ENCODE measurements at regions not wholly inside any gene's neighbourhood (a gene's known extent, or its start where the extent isn't known, plus 50 kb on each side); places are given as distances from the start of the nearest gene placed in this dataset.
"Not testable (repeated sequence)": the region's sequence is repeated elsewhere in the genome, so short reads cannot be mapped to it uniquely, and the experiment has no call there.

DNA sequence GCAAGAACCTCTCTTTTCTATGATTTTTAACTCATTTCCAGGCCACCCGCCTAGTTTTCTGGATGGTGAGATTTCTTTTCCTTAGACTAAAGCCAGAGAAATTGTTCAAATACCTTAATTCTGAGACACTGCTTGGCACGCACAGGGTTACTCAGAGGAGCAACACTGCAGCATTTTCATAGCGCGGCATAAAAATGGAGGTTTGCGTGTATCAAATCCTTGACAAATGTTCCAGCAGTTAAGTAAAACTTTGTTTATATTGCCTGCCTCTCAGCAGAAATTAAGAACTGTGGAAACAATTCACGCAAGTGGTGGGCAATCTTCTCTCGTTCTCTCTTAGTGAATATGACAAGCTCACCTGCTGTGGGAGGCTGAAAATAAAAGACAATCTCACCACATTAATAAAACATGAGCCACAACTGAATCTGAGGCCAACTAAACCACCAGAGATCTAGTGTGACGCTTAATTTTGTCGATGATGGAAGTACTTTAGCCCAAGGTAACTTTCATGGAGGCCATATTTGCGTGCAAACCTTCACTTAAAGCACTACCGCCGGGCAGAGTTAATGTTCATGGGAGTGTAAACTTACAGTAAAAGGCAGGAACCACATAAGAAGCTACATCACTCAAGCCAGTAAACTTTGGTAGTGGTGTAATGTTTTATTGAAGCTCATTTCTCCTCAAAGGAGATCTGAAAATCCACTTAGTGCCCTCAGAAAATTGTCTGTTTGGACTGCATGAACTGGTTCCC, 894.8 kb upstream of the EPHA5 start:
- intact Hi-C loops (cut with micrococcal nuclease; ENCODE audit: unreplicated experiment), result no loop called here
- CTCF ChIA-PET (ENCODE audit: unreplicated experiment), result no interaction called here

DNA sequence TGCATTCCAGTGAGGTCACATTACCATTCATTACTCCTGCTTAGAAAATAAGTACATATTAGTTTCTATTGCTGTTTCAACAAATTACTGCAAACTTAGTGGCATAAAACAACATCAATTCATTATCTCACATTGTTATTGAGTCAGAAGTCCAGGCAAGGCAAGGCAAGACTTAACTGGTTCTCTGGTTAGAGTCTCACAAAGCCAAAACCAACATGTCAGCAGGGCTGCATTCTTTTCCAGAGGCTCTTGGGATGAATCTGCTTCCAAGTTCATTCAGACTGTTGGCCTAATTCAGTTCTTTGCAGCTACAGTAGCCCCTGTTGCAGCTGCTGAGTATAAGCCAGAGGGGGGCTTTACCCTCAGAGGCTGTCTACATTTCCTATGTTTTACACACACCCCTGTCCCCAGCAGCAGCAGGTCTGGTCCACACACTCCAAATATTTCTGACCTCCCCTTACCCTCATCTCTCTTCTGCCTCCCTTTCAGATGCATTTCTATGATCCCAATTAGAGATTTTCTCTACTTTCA, 892.1 kb upstream of the EPHA5 start:
- no peaks in the 10 kb centered on the region for H3K9me2 ChIP-seq (ENCODE audit: insufficient read depth, low read length)
- no peaks in the 10 kb centered on the region for H3K4me1 ChIP-seq (ENCODE audit: insufficient read depth, low read length, poor library complexity, severe bottlenecking)
- BruUV-seq (replicated peaks), result no TSS peak
- no peak overlapping the region for H3K4me3 ChIP-seq (ENCODE audit: low read depth, low read length, poor library complexity, severe bottlenecking)
- TF ChIP-seq CTCF (conservative IDR thresholded peaks at IDR 0.05; ENCODE audit: low read length) (no peak), EZH2phosphoT487 (IDR thresholded peaks at IDR 0.05; ENCODE audit: borderline replicate concordance, low read depth, low read length) (no peak)
- H3K79me2 ChIP-seq (ENCODE audit: insufficient read depth, low read depth, low read length), result no peaks in the 10 kb centered on the region
- ChIA-PET CTCF (ENCODE audit: unreplicated experiment) (no interaction called here), POLR2A (interaction anchor here (0.6 to 0.7 kb wide), 2 partner anchors 38 to 1032 kb away, joined by 3 read pairs; no protein-coding TSS in a partner anchor)
- no peaks in the 10 kb centered on the region for H3K36me3 ChIP-seq (ENCODE audit: insufficient read depth, low read length)
- intact Hi-C loops (cut with micrococcal nuclease; ENCODE audit: unreplicated experiment), result no loop called here
- no peaks in the 10 kb centered on the region for H4K20me1 ChIP-seq (ENCODE audit: insufficient read depth, low read length)
- H3K4me2 ChIP-seq (ENCODE audit: low read length), result no peak overlapping the region
- H3K9me3 ChIP-seq (ENCODE audit: low read length), result no peaks in the 10 kb centered on the region
- H2AFZ ChIP-seq (ENCODE audit: low read length), result no peak overlapping the region
- no peak for DNase-seq (ENCODE audit: low spot score)
- H3K27ac ChIP-seq (ENCODE audit: low read depth, low read length, poor library complexity, severe bottlenecking), result no peak overlapping the region

More for the DNA sequence above, 894.8 kb upstream of the EPHA5 start:
- no peak overlapping the region for H3K4me3 ChIP-seq (ENCODE audit: low read depth, low read length, poor library complexity, severe bottlenecking)
- DNase-seq (ENCODE audit: low spot score), result no peak
- no peak overlapping the region for H2AFZ ChIP-seq (ENCODE audit: low read length)
- TF ChIP-seq EZH2phosphoT487 (IDR thresholded peaks at IDR 0.05; ENCODE audit: borderline replicate concordance, low read depth, low read length) (no peak), CTCF (conservative IDR thresholded peaks at IDR 0.05; ENCODE audit: low read length) (no peak)
- H3K9me3 ChIP-seq (ENCODE audit: low read length), result no peaks in the 10 kb centered on the region
- no TSS peak for BruUV-seq (replicated peaks)
- no peaks in the 10 kb centered on the region for H3K79me2 ChIP-seq (ENCODE audit: insufficient read depth, low read depth, low read length)
- POLR2A ChIA-PET, result interaction anchor here (0.6 to 1.4 kb wide), 3 partner anchors 10 to 1752 kb away, joined by 3 to 8 read pairs (median 6); no protein-coding TSS in a partner anchor
- no peaks in the 10 kb centered on the region for H3K4me1 ChIP-seq (ENCODE audit: insufficient read depth, low read length, poor library complexity, severe bottlenecking)
- H3K4me2 ChIP-seq (ENCODE audit: low read length), result no peak overlapping the region
- H4K20me1 ChIP-seq (ENCODE audit: insufficient read depth, low read length), result no peaks in the 10 kb centered on the region
- no peaks in the 10 kb centered on the region for H3K36me3 ChIP-seq (ENCODE audit: insufficient read depth, low read length)
- no peak overlapping the region for H3K27ac ChIP-seq (ENCODE audit: low read depth, low read length, poor library complexity, severe bottlenecking)
- H3K9me2 ChIP-seq (ENCODE audit: insufficient read depth, low read length), result no peaks in the 10 kb centered on the region

DNA sequence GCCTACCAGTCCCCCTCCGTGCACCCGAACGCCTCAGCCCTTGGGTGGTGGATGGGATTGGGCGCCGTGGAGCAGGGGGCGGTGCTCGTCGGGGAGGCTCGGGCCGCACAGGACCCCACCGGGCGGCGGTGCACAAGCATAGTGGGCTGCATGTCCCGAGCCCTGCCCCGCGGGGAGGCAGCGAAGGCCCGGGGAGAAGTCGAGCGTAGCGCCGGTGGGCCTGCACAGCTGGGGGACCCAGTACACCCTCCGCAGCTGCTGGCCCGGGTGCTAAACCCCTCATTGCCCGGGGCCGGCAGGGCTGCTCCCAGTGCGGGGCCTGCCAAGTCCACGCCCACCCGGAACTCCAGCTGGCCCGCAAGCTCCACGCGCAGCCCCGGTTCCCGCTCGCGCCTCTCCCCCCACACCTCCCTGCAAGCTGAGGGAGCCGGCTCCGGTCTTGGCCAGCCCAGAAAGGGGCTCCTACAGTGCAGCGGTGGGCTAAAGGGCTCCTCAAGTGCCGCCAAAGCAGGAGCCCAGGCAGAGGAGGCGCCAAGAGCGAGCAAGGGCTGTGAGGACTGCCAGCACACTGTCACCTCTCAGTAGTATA, 891.3 kb upstream of the EPHA5 start:
- intact Hi-C loops (cut with micrococcal nuclease; ENCODE audit: unreplicated experiment); CTCF ChIA-PET (ENCODE audit: unreplicated experiment); H3K9me3 ChIP-seq (ENCODE audit: low read length); DNase-seq (ENCODE audit: low spot score); H2AFZ ChIP-seq (ENCODE audit: low read length); H3K27ac ChIP-seq (ENCODE audit: low read depth, low read length, poor library complexity, severe bottlenecking); H3K4me1 ChIP-seq (ENCODE audit: insufficient read depth, low read length, poor library complexity, severe bottlenecking); H3K4me2 ChIP-seq (ENCODE audit: low read length); H4K20me1 ChIP-seq (ENCODE audit: insufficient read depth, low read length); H3K4me3 ChIP-seq (ENCODE audit: low read depth, low read length, poor library complexity, severe bottlenecking); H3K9me2 ChIP-seq (ENCODE audit: insufficient read depth, low read length); BruUV-seq (replicated peaks); H3K79me2 ChIP-seq (ENCODE audit: insufficient read depth, low read depth, low read length); POLR2A ChIA-PET; H3K36me3 ChIP-seq (ENCODE audit: insufficient read depth, low read length): not testable (repeated sequence)

Data from OCI-LY7 (cell line).